CD4-positive, alpha-beta T cell treated with Interleukin-6 at 100 ng/mL for 8 hours (primary cell): ENCODE measurements at regions not wholly inside any gene's neighbourhood (a gene's known extent, or its start where the extent isn't known, plus 50 kb on each side); places are given as distances from the start of the nearest gene placed in this dataset.

Source experiments
- DNase-seq: peaks from one replicate; pipeline ENCODE4 v3.0.0-alpha.2; 2020; ENCODE audit warnings: mixed read lengths, low spot score

DNA sequence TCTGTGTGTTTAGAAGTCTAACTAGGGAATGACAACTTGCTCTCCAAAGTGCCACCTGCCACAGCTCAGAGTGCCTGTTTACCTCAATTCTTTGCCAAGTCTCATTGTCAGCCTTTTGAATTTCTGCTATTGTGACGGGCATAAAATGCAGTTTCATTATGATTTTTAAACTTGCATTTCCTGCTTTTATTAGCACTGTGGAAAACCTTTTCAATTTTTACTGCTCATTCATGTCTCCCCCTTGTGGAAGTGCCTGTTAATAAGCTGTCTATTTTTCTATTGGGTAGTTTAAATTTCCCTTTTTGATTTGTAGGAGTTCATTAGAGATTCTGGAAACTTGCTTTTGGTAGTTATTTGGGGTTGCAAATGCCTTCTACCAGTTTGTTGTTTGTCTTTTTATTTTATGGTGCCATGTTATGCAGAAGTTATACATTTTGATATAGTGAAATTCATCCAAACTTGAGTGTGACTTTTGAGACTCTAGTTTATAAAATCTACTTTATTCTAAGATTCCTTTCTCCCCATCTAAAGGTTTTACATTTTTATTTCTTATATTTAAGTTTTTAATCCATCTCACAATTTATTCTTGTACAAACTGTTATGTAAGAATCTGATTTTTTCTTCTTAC lies 53.9 kb upstream of the FRMD4B start:
- DNase-seq: peak; percentile 6

DNA sequence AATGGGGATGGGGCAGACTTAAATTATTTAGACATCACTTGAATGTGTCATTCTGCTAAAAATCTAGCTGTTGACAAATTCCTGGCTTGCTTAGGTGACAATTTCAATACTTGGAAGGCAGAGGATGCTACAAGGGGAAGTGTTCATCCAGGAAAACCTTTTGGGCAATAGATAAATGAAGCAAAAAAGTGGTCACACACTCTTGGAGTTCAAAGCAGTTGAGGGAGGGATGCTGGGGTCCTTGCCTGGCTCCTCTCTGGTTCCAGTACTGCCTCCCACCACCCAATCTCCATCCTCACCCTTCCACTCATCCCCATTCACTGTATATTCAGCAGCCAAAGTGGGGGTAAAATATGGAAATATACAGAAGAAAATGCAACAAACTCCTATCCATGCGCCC lies 52.6 kb upstream of the FRMD4B start:
- DNase-seq: no peak

DNA sequence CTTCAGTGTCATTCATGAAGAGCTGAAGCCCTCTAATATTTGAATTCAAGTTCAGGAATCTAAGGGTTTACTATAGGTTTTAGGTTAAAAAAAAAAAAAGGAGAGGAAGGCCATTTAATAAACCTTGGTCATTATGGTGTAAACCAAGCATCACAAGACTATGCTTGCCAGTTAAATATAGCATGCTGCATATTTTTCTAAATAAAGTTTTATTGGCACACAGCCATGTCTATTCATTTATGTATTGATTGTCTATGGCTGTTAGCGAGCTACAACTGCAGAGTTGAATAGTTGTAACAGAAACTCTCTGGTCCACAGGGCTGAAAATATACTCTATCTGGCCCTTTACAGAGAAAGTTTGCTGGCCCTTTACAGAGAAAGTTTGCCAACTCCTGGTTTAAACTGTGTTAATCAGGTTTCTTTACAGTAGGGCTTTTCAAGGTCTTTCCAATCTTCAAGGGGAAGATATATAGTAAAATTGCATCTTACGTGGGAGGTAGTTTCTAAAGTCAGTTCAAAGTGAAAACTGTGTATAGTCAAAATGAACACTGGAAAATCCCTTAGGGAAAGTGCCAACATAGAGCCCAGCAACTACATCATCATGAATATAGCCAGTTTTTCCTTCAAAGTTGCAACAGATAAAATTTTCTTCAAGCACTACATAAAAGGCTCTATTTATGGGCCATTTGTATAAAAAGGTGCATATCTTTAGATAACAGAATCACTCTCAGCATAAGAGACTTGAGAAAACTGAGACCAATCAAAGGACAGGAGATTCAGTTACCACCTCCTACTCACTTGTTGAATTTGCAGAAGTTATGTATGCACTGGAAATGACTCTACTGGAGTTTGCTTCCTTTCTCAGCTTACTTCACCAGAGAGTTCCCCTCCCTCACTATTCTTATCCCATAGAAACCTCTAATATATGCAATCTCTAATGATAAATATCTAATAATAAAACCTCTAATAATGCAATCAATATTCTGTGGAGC lies 49.7 kb upstream of the FRMD4B start:
- no peak for DNase-seq
